Smooth muscle cell (in vitro differentiated cells): ENCODE measurements at regions not wholly inside any gene's neighbourhood (a gene's known extent, or its start where the extent isn't known, plus 50 kb on each side); places are given as distances from the start of the nearest gene placed in this dataset.
"Not testable (repeated sequence)": the region's sequence is repeated elsewhere in the genome, so short reads cannot be mapped to it uniquely, and the experiment has no call there.

Source experiments
- DNase-seq: peaks from one replicate; lab custom pipeline; 2025; ENCODE audit not compliant: unreplicated experiment; lab: John Stamatoyannopoulos, UW
- H2AFZ ChIP-seq: fragments of 200-600 bp; sonication (generic); 2 replicates; pipeline ENCODE4 v1.6.0; 2016; ENCODE audit warnings: antibody characterized with exemption, low read depth, mild to moderate bottlenecking
- H3F3A ChIP-seq: fragments of 200-600 bp; sonication (generic); 2 replicates; pipeline ENCODE4 v1.6.0; 2017; ENCODE audit warnings: antibody characterized with exemption, low read depth
- H3K27ac ChIP-seq: fragments of 200-600 bp; sonication (generic); 2 replicates; pipeline ENCODE4 v1.5.1; 2016; ENCODE audit warnings: low read depth, mild to moderate bottlenecking
- H3K27me3 ChIP-seq: fragments of 200-600 bp; sonication (generic); 2 replicates; pipeline ENCODE4 v1.6.1; 2016; ENCODE audit warnings: low read depth, mild to moderate bottlenecking
- H3K36me3 ChIP-seq: fragments of 200-600 bp; sonication (generic); 2 replicates; pipeline ENCODE4 v1.5.1; 2016; ENCODE audit warnings: low read depth
- H3K4me1 ChIP-seq: fragments of 200-600 bp; sonication (generic); 2 replicates; pipeline ENCODE4 v1.5.1; 2016; ENCODE audit warnings: low read depth
- H3K4me2 ChIP-seq: fragments of 200-600 bp; sonication (generic); 2 replicates; pipeline ENCODE4 v1.6.0; 2016; ENCODE audit warnings: mild to moderate bottlenecking
- H3K4me3 ChIP-seq: fragments of 200-600 bp; sonication (generic); 2 replicates; pipeline ENCODE4 v1.5.1; 2016; ENCODE audit warnings: mild to moderate bottlenecking
- H3K79me2 ChIP-seq: fragments of 200-600 bp; sonication (generic); 2 replicates; pipeline ENCODE4 v1.6.0; 2016; ENCODE audit warnings: low read depth, mild to moderate bottlenecking
- H3K9ac ChIP-seq: fragments of 200-600 bp; sonication (generic); 2 replicates; pipeline ENCODE4 v1.6.0; 2016; ENCODE audit warnings: low read depth
- H3K9me3 ChIP-seq: fragments of 200-600 bp; sonication (generic); replicated peaks from 2 replicates; pipeline ENCODE4 v1.5.1; 2016; ENCODE audit warnings: low read depth
- H4K20me1 ChIP-seq: fragments of 200-600 bp; sonication (generic); 2 replicates; pipeline ENCODE4 v1.6.0; 2016; ENCODE audit warnings: low read depth
- WGBS: methylation state at CpG from one replicate; pipeline ENCODE4 v1.1.7; 2016; ENCODE audit warnings: low lambda C conversion rate; 5-methylcytosine and 5-hydroxymethylcytosine counted together
- TF ChIP-seq, protein P1 (sequence below): fragments of 200-600 bp; sonication (generic); IDR thresholded peaks from 2 replicates; pipeline ENCODE4 v1.5.1; 2017; ENCODE audit warnings: borderline replicate concordance, mild to moderate bottlenecking, antibody characterized with exemption; ENCODE audit not compliant: insufficient read depth, poor library complexity, severe bottlenecking

DNA sequence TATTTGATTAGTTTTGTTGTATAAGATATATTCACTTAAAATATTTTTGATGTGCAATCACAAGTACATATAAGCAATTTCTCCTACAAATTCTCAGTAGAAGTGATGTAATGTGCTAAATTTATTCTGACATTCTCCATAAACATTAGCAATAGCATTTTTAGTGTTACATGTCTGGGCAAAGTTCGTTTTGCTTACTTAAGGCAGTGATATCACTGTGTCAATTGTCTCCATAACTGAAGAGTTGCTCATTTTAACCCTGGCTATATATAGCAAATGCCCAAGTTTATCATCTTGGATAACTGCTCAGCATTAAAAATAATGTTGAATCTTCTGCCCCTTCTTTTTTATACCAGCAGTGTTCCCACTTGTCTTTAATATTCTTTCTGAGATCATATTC lies 340.0 kb upstream of the NDST4 start:
- peak overlapping the region; percentile 83 for H3K27ac ChIP-seq
- H2AFZ ChIP-seq: no peak overlapping the region
- H3K27me3 ChIP-seq: no peaks in the 10 kb centered on the region
- no peaks in the 10 kb centered on the region for H3F3A ChIP-seq
- 33% methylated on average over 1 of the region's 1 CpG for WGBS
- TF ChIP-seq, protein P1, sequence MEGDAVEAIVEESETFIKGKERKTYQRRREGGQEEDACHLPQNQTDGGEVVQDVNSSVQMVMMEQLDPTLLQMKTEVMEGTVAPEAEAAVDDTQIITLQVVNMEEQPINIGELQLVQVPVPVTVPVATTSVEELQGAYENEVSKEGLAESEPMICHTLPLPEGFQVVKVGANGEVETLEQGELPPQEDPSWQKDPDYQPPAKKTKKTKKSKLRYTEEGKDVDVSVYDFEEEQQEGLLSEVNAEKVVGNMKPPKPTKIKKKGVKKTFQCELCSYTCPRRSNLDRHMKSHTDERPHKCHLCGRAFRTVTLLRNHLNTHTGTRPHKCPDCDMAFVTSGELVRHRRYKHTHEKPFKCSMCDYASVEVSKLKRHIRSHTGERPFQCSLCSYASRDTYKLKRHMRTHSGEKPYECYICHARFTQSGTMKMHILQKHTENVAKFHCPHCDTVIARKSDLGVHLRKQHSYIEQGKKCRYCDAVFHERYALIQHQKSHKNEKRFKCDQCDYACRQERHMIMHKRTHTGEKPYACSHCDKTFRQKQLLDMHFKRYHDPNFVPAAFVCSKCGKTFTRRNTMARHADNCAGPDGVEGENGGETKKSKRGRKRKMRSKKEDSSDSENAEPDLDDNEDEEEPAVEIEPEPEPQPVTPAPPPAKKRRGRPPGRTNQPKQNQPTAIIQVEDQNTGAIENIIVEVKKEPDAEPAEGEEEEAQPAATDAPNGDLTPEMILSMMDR: no peak
- H3K4me2 ChIP-seq: peak overlapping the region; percentile 1
- no peaks in the 10 kb centered on the region for H3K9me3 ChIP-seq
- peak overlapping the region; percentile 34 for H3K9ac ChIP-seq
- H3K79me2 ChIP-seq: no peaks in the 10 kb centered on the region
- no peak for DNase-seq
- H3K4me3 ChIP-seq: no peak overlapping the region
- no peaks in the 10 kb centered on the region for H4K20me1 ChIP-seq
- no peaks in the 10 kb centered on the region for H3K36me3 ChIP-seq
- H3K4me1 ChIP-seq: peaks cover 9% of the 10 kb centered on the region

DNA sequence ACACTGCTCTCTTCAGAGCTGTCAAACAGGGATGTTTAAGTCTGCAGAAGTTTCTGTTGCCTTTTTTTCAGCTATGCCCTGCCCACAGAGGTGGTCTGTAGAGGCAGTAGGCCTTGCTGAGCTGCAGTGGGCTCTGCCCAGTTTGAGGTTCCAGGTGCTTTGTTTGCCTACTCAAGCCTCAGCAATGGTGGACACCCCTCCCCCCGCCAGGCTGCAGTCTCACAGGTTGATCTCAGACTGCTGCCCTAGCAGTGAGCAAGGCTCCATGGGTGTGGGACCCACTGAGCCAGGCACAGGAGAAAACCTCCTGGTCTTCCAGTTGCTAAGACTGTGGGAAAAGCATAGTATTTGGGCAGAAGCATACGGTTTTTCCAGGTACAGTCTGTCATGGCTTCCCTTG lies 338.8 kb upstream of the NDST4 start:
- H3K9ac ChIP-seq, DNase-seq, H3K36me3 ChIP-seq, H3K4me1 ChIP-seq, H3K27me3 ChIP-seq, H3K27ac ChIP-seq, H3K79me2 ChIP-seq, H4K20me1 ChIP-seq, H3K4me2 ChIP-seq, H3K4me3 ChIP-seq, H2AFZ ChIP-seq, H3K9me3 ChIP-seq, H3F3A ChIP-seq: not testable (repeated sequence)
- WGBS: 98% methylated on average over 2 of the region's 2 CpGs

DNA sequence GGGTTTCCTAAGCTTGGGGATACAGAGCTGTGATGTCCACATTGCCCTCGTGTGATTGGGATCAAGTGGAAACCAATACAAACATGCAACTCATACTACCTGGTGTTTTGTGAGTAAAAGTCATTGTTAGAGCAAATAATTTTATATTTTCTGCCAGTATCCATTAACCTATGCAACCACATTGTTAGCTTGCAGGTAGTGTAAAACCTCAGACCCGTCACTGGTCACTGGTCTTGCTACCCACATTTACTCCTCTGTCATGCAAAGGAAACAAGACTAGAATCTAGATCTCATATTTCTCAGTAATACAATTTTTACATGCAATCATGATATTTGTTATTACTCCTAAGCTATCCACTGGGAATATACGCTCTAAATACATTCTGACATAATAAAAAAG lies 324.3 kb upstream of the NDST4 start:
- no peaks in the 10 kb centered on the region for H3K79me2 ChIP-seq
- no peaks in the 10 kb centered on the region for H3K9me3 ChIP-seq
- H3K4me3 ChIP-seq: no peak overlapping the region
- no peaks in the 10 kb centered on the region for H3K4me1 ChIP-seq
- H3K4me2 ChIP-seq: no peak overlapping the region
- H2AFZ ChIP-seq: no peak overlapping the region
- no peaks in the 10 kb centered on the region for H3K36me3 ChIP-seq
- H4K20me1 ChIP-seq: no peaks in the 10 kb centered on the region
- no peak overlapping the region for H3K27ac ChIP-seq
- no peaks in the 10 kb centered on the region for H3F3A ChIP-seq
- TF ChIP-seq, protein P1: no peak
- WGBS: 91% methylated on average over 3 of the region's 3 CpGs
- H3K27me3 ChIP-seq: no peaks in the 10 kb centered on the region
- no peak overlapping the region for H3K9ac ChIP-seq
- no peak for DNase-seq

DNA sequence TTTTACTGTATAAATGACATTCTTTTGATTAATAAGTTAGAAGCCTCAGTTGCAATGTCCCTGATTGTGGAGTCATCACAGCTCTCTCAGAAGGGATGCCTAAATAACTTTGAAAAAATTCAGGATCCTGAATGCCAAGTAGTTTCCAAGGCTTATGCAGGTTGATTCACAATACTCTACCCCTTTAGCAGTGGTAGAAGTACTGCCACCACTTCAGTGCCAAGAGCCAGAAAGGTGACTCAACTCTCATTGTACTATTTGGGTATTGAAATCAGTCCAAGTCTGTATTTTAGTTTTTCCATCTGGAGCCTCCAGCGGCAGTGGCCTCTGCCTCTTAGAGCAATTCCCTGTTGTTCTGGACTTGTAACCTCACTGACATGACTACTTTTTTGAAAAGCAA lies 320.1 kb upstream of the NDST4 start:
- Histone ChIP-seq H3K79me2 (no peaks in the 10 kb centered on the region), H3K27ac (no peak overlapping the region), H3K4me3 (no peak overlapping the region), H4K20me1 (no peaks in the 10 kb centered on the region), H3K4me2 (no peak overlapping the region), H3K4me1 (no peaks in the 10 kb centered on the region), H3K9ac (no peak overlapping the region), H3K9me3 (no peaks in the 10 kb centered on the region), H3K36me3 (no peaks in the 10 kb centered on the region), H3F3A (no peaks in the 10 kb centered on the region), H2AFZ (no peak overlapping the region), H3K27me3 (no peaks in the 10 kb centered on the region)
- TF ChIP-seq, protein P1: no peak
- no peak for DNase-seq
- 95% methylated on average over 1 of the region's 1 CpG for WGBS
